NCI-H2029 treated with DMSO at 0.1 percent for 48 hours (cell line): ENCODE measurements at regions not wholly inside any gene's neighbourhood (a gene's known extent, or its start where the extent isn't known, plus 50 kb on each side); places are given as distances from the start of the nearest gene placed in this dataset.
"Not testable (repeated sequence)": the region's sequence is repeated elsewhere in the genome, so short reads cannot be mapped to it uniquely, and the experiment has no call there.

Experiments used
- DNase-seq: peaks from one replicate; lab custom pipeline; 2025; lab: John Stamatoyannopoulos, UW

GRCh38 chr16:56013962-56014552 is 138.9 kb upstream of the CES5A start:
- no peak for DNase-seq

GRCh38 chr16:56012482-56012811 is 137.3 kb upstream of the CES5A start:
- no peak for DNase-seq

- DNase-seq = no peak
These were observed 136.8 kb upstream of the CES5A start for GRCh38 chr16:56011808-56012481.

DNA sequence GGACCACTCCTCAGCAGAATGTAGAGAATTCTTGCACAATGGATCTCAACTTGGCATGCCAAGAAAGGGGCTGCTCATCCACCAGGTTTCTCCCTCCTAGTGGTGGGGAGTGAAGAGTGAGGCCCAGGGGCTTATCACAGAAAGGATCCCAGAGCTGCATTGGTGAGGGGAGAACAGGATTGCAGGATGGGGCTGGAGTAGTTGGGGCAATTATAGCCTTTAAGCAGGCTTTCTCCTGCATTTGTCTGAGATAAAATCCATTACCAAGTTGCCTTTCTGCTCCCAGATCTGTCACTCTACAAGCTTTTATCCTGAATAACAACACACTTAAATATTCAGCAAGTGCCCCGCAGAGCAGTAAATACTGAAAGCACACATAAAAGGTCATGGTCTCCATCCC is 130.8 kb upstream of the CES5A start:
- DNase-seq = no peak

- DNase-seq = no peak
These were observed 124.5 kb upstream of the CES5A start for GRCh38 chr16:55999683-56000082.

- DNase-seq = no peak
These were observed 117.9 kb upstream of the CES5A start for GRCh38 chr16:55993088-55993487.

DNA sequence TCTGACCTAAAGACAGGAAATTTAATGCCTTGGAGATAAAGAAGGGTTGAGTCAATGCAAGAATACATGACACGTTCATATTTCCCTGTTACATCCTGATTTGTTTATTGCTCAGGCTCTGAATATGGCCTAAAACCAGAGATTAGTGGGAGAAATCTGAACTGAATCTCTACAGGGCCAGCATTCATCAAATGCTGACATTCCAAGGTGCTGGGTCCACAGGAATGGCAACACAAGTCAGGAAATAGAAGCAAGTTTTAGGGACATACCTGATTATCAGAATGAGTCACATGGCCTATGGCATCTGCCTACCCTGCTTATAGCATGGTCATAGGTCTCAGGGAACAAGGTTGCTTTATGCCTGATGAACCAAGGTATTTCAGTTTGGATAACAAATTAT is 117.4 kb upstream of the CES5A start:
- no peak for DNase-seq

DNA sequence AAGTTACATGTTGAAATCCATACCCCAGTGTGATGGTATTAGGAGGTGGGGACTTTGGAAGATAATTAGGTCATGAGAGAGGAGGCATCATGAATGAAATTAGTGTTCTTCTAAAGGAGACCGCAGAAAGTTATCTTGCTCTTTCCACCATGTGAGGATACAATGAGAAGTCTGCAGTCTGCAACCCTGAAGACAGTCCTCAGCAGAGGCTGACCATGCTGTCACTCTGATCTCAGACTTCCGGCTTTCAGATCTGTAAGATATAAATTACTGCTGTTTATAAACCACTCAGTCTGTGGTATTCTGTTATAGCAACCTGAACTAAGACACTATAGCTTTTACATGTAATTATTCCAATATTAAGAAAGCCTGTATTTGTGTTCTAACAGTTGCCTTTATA is 116.7 kb upstream of the CES5A start:
- no peak for DNase-seq

- DNase-seq = no peak
These were observed 114.4 kb upstream of the CES5A start for GRCh38 chr16:55989569-55989907.

- not testable (repeated sequence) for DNase-seq
These were observed 113.8 kb upstream of the CES5A start for GRCh38 chr16:55988850-55989568.

DNA sequence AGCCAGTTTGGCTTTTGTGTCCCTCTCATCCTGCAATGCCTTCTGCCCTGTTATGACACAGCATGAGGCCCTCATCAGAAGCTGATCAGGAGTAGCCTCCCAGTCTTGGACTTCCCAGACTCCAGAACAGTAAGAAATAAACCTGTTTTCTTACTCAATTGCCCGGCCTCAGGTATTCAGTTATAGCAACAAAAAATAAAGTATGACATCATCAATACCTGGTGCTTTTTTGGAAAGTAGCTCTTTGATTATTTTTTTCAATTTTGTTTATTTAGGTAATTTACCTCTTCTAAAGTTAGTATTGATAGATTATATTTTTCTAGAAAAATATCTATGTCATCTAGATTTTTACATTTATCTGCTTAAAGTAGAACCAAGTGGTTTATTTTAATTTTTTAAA is 112.8 kb upstream of the CES5A start:
- DNase-seq = no peak

DNA sequence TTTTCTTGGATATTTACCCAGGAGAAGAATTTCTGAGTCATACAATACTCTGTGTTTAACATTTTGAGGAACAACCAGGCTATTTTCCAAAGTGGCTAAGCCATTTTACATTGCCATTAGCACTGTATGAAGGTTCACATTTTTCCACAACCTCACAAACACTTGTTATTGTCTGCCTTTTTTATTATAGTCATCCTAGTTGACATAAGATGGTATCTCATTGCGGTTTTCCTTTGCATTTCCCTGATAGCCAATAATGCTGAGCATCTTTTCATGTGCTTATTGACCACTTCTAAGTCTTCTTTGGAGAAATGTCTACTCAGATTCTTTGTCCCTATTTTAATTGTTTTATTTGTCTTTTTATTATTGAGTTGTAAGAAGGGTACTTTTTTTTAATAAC is 107.4 kb upstream of the CES5A start:
- no peak for DNase-seq

- no peak for DNase-seq
These were observed 106.4 kb upstream of the CES5A start for GRCh38 chr16:55981557-55981956.

DNA sequence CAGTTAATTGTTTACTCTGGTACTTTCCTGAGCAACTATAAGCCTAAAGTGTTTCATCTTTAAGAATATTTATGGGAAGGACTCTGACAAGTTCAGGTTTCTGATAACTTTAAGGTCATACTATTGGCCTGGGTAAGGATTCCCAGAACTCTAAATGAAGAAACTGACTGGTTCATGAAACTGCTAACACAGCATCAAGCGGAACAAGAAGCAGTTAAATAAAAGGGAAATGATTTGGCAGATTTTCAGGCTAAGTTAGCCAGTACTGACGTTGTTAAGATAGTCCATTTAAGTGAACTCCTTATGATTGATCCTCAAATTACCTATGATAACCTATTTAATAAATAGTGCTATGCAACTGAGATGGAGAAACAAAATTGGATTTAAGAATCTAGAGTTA is 101.6 kb upstream of the CES5A start:
- no peak for DNase-seq

DNA sequence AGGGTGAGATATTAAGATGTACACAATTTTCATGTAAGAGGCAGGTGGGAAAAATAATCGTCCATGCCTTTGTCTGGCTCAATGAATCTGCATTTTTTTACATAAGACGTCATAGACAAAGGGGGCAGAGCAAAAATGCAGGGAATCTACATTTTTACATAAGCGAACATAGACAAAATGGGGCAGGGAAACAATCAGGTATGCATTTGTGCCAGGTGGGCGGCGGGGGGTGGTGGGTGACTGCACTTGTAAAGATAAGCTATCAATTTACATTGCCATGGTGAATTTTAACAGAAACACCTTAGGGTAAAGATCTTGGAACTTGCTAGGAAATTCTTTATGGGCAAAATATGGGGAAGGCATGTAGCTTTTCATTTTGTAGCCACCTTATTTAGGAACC is 96.3 kb upstream of the CES5A start:
- no peak for DNase-seq

GRCh38 chr16:55968221-55968620 is 93.0 kb upstream of the CES5A start:
- no peak for DNase-seq

- DNase-seq = no peak
These were observed 89.8 kb upstream of the CES5A start for GRCh38 chr16:55964923-55965475.

DNA sequence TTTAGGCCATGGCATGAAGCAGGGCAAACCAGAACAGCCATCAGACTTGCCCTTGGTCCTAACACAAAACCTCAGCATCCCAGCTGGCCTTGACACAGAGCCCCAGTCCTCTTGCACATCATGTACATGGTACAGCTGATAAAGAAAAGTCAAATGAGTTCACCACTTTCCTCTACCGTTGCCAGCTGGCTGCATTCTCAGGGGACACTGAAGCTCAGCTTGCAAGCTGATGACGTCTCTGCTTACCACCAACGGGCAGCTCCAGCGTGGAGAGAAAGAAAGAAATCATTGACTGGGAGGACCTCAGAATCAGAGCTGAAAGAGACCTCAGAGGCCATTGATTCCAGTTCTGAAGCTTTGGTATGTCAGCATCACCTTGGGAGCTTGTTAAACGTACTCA is 80.7 kb upstream of the CES5A start:
- no peak for DNase-seq

- no peak for DNase-seq
These were observed 80.3 kb upstream of the CES5A start for GRCh38 chr16:55955424-55955823.

DNA sequence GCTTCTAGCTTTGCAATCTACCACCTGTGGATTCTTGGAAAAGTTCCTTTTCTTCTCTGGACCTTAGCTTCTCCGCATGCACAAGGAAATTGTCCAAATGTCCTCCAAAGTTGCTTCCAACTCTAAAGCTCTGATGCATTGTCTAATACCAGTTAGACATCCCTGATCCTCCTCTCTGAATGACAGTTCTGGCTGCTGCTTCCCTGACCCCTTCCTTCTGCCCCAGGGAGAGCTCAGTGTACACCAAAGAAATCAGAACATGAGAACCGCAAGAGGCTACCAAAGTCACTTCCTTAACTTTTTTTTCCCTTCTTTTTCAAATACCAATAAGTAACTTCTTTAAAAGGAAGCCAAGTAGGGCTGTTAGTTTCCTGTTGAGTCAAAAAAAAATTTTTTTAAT is 79.7 kb upstream of the CES5A start:
- no peak for DNase-seq

DNA sequence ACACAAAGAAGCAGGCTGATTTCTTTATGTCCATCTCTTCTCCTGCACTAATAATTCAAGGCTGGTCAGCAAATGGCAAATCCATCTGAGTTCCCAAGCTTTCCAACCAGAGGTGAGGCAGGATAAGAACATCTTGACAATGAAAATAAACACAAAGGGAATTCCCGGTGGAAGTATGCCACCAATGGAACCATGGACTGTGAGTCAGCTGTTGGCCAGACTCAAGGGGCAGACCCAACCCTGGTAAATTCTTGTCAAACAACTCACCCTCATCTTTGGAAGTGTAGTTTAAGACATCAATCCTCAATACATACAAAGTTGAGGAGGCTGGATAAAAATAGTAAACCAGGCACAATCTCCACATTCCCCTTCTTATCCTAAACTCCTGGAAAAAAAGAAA is 74.3 kb upstream of the CES5A start:
- no peak for DNase-seq

- no peak for DNase-seq
These were observed 73.1 kb upstream of the CES5A start for GRCh38 chr16:55948230-55948629.

DNA sequence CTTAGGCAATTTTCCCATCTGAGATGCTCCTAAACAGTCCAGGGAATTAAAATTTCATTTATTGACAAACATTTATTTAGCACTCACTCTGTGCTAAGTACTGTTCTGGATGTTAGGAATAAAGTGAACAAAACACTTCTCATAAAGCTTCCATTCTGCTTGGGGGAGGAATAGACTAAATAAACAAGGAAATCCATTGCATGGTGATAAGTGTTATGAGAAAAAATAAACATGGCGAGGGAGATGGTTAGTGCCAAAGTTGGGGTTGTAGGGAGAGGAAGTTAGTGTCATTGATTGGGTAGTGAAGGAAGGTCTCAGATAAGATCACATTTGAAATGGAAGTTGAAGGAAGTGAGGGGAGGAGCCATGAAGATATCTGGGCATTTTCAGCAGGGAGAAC is 72.2 kb upstream of the CES5A start:
- no peak for DNase-seq

DNA sequence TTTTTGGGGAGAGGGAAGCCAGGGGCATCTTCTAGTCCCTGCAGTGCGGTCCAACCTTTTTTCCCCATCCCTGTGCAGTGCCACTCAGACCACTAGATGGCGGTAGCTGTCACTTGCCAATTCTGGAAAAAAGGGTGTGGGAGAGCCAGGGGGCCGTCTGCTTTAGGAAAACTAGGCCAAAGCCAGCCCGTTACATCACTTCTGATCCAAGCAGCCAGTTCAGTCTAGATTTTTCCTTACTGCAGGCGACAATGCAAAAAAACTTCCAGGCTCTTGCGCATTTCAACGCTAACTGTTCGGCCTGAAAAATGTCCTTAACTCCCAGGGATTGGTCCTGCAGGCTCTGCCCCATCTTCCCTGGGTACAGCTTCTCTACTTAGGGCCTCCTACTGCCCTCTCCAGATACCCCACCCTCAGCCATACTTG is 69.2 kb upstream of the CES5A start:
- peak; percentile 12 for DNase-seq
